HG02763 (cell line): ENCODE measurements at regions not wholly inside any gene's neighbourhood (a gene's known extent, or its start where the extent isn't known, plus 50 kb on each side); places are given as distances from the start of the nearest gene placed in this dataset.
"Not testable (repeated sequence)": the region's sequence is repeated elsewhere in the genome, so short reads cannot be mapped to it uniquely, and the experiment has no call there.

Experiments used
- ATAC-seq: cut with Tn5 transposase; IDR thresholded peaks from one replicate; pipeline ENCODE4 v1.9.1; 2021; ENCODE audit warnings: mild to moderate bottlenecking, moderate library complexity; ENCODE audit not compliant: unreplicated experiment

- ATAC-seq: no peak
Observed at GRCh38 chr3:21894459-21895340, 143.7 kb upstream of the ZNF385D start.

- no peak for ATAC-seq
Observed at GRCh38 chr3:21898316-21898715, 147.3 kb upstream of the ZNF385D start.

- ATAC-seq: no peak
Observed at GRCh38 chr3:21901484-21901883, 150.5 kb upstream of the ZNF385D start.

GRCh38 chr3:21902956-21903355, 151.9 kb upstream of the ZNF385D start:
- no peak for ATAC-seq

- no peak for ATAC-seq
Observed at GRCh38 chr3:21909096-21909495, 158.1 kb upstream of the ZNF385D start.

GRCh38 chr3:21912711-21913110, 161.7 kb upstream of the ZNF385D start:
- no peak for ATAC-seq

- ATAC-seq: no peak
Observed at GRCh38 chr3:21913791-21914190, 162.8 kb upstream of the ZNF385D start.

- no peak for ATAC-seq
Observed at GRCh38 chr3:21914451-21914850, 163.4 kb upstream of the ZNF385D start.

GRCh38 chr3:21919383-21919782, 168.4 kb upstream of the ZNF385D start:
- ATAC-seq: no peak

- no peak for ATAC-seq
Observed at GRCh38 chr3:21920421-21920861, 169.4 kb upstream of the ZNF385D start.

- ATAC-seq: not testable (repeated sequence)
Observed at GRCh38 chr3:21923156-21923555, 172.1 kb upstream of the ZNF385D start.

- no peak for ATAC-seq
Observed at GRCh38 chr3:21927261-21927660, 176.3 kb upstream of the ZNF385D start.

- ATAC-seq: no peak
Observed at GRCh38 chr3:21934591-21934990, 183.6 kb upstream of the ZNF385D start.

- ATAC-seq: no peak
Observed at GRCh38 chr3:21936207-21936606, 185.2 kb upstream of the ZNF385D start.

- ATAC-seq: no peak
Observed at GRCh38 chr3:21938267-21938681, 187.3 kb upstream of the ZNF385D start.

GRCh38 chr3:21942328-21942727, 191.3 kb upstream of the ZNF385D start:
- no peak for ATAC-seq

- ATAC-seq: no peak
Observed at GRCh38 chr3:21944251-21944650, 193.2 kb upstream of the ZNF385D start.

- ATAC-seq: no peak
Observed at GRCh38 chr3:21952856-21953255, 201.8 kb upstream of the ZNF385D start.

- no peak for ATAC-seq
Observed at GRCh38 chr3:21954709-21955108, 203.7 kb upstream of the ZNF385D start.

- no peak for ATAC-seq
Observed at GRCh38 chr3:21955406-21955805, 204.4 kb upstream of the ZNF385D start.

- ATAC-seq: no peak
Observed at GRCh38 chr3:21960033-21960432, 209.0 kb upstream of the ZNF385D start.

GRCh38 chr3:21962456-21962855, 211.4 kb upstream of the ZNF385D start:
- no peak for ATAC-seq

- ATAC-seq: not testable (repeated sequence)
Observed at GRCh38 chr3:21966457-21966856, 215.4 kb upstream of the ZNF385D start.
